NB4 (cell line): ENCODE measurements at regions not wholly inside any gene's neighbourhood (a gene's known extent, or its start where the extent isn't known, plus 50 kb on each side); places are given as distances from the start of the nearest gene placed in this dataset.

Experiments
- DNase-seq: peaks from one replicate; pipeline ENCODE4 v3.0.0; 2010; ENCODE audit warnings: low read depth
- H3K4me3 ChIP-seq: one replicate; pipeline ENCODE4 v1.5.1; 2011; ENCODE audit warnings: mild to moderate bottlenecking, low read depth, low read length, moderate library complexity
- CTCF ChIP-seq: IDR thresholded peaks from one replicate; pipeline ENCODE4 v1.5.1; 2012; ENCODE audit warnings: low read depth, low read length
- MAX ChIP-seq: IDR thresholded peaks from 2 replicates; pipeline ENCODE4 v1.6.1; 2011; ENCODE audit warnings: low read depth, low read length
- MYC ChIP-seq: IDR thresholded peaks from 2 replicates; pipeline ENCODE4 v1.6.1; 2011; ENCODE audit warnings: low read depth, low read length
- POLR2A ChIP-seq: IDR thresholded peaks from 2 replicates; pipeline ENCODE4 v1.6.1; 2011; ENCODE audit warnings: mild to moderate bottlenecking; ENCODE audit not compliant: insufficient read length; ENCODE audit errors: extremely low read depth

- TF ChIP-seq MYC (no peak), CTCF (no peak), MAX (no peak), POLR2A (no peak)
- DNase-seq: no peak
- H3K4me3 ChIP-seq: no peak overlapping the region
Observed at GRCh38 chr9:86794391-86795046, 152.8 kb downstream of the GAS1 start.

GRCh38 chr9:86792136-86792535, 155.2 kb downstream of the GAS1 start:
- DNase-seq: no peak
- TF ChIP-seq POLR2A: no peak
- TF ChIP-seq MAX: no peak
- no peak for TF ChIP-seq MYC
- no peak for TF ChIP-seq CTCF

GRCh38 chr9:86790805-86791204, 156.5 kb downstream of the GAS1 start:
- H3K4me3 ChIP-seq: no peak overlapping the region
- no peak for TF ChIP-seq CTCF
- TF ChIP-seq MAX: no peak
- no peak for TF ChIP-seq POLR2A
- TF ChIP-seq MYC: no peak
- DNase-seq: no peak

More at GRCh38 chr9:86792136-86792535, 155.2 kb downstream of the GAS1 start:
- no peak overlapping the region for H3K4me3 ChIP-seq

GRCh38 chr9:86788456-86788855, 158.8 kb downstream of the GAS1 start:
- no peak overlapping the region for H3K4me3 ChIP-seq
- TF ChIP-seq POLR2A (no peak), MAX (no peak), MYC (no peak), CTCF (no peak)
- no peak for DNase-seq

GRCh38 chr9:86783884-86784283, 163.4 kb downstream of the GAS1 start:
- TF ChIP-seq MYC (no peak), CTCF (no peak), MAX (no peak), POLR2A (no peak)
- H3K4me3 ChIP-seq: no peak overlapping the region
- no peak for DNase-seq

GRCh38 chr9:86782831-86783230, 164.5 kb downstream of the GAS1 start:
- TF ChIP-seq MYC (no peak), MAX (no peak)
- DNase-seq: no peak
- no peak overlapping the region for H3K4me3 ChIP-seq
